ENCODE measurements at regions not wholly inside any gene's neighbourhood (a gene's known extent, or its start where the extent isn't known, plus 50 kb on each side); places are given as distances from the start of the nearest gene placed in this dataset.

DNA sequence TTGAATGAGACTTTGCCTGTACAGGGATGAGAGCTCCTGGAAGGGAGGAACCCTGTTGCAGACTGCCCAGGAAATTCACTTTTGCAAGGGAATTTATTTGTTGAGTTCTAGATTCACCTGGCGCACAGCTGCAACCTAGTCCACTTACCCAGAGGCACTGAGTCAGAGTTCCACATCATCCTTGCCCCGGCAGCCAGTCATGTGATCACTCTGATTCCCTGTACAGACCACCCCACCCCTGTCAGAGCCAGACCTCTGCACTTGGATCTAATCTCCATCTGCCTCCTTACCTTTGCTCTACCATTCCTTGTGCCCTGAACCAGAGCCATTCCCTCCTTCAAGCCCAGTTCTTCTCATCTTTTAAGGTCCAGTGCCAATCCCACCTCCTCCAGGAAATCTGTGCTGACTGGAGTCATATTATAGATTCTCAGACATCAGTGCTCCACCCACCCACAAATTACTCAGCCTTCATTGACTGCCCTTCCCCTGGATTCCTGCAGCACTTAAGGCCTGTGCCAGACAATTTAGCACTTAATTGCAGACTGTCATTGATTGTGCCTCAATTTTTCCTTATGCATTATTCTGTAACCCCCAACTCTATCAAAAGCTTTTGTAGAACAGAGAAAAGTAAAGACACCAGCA, 84.1 kb upstream of the MAGEA4 start:
- Histone ChIP-seq H3K4me1 (ENCODE audit: control insufficient read depth, insufficient read depth, low read length, unreplicated experiment) (peaks cover 21% of the 10 kb centered on the region), H2AFZ (ENCODE audit: low read length, unreplicated experiment) (no peak overlapping the region), H3K4me3 (ENCODE audit: low read depth, low read length) (no peak overlapping the region), H3K79me2 (ENCODE audit: control insufficient read depth, insufficient read depth, low read length, unreplicated experiment) (no peaks in the 10 kb centered on the region), H3K27me3 (ENCODE audit: insufficient read depth, low read length) (no peaks in the 10 kb centered on the region), H3K36me3 (ENCODE audit: insufficient read depth, low read length) (no peaks in the 10 kb centered on the region), H3K27ac (ENCODE audit: low read depth, low read length) (no peak overlapping the region)

DNA sequence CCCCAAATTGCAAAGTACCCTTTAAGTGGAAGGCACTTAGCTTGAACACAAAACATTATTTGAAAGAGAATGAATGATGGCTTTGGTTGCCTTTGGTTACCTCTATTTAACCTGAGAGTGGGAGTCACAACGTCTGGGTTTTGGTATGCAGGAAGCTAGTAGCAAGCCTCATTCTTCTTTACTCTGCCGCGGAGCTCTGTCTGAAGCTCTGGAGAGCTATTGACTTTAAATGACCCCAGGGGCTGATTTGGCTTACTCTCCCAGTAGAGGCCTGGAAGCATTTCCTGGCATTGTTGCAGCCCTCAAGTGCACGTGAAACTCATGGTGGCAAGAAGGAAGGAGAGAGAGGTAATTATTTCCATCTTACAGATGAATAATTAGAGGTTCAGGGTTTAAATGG, 81.8 kb upstream of the MAGEA4 start:
- peaks cover 16% of the 10 kb centered on the region for H3K4me1 ChIP-seq (ENCODE audit: control insufficient read depth, insufficient read depth, low read length, unreplicated experiment)
- H3K4me3 ChIP-seq (ENCODE audit: low read depth, low read length) = no peak overlapping the region
- H3K27ac ChIP-seq (ENCODE audit: low read depth, low read length) = no peak overlapping the region
- no peaks in the 10 kb centered on the region for H3K36me3 ChIP-seq (ENCODE audit: insufficient read depth, low read length)
- no peak overlapping the region for H2AFZ ChIP-seq (ENCODE audit: low read length, unreplicated experiment)
- no peaks in the 10 kb centered on the region for H3K27me3 ChIP-seq (ENCODE audit: insufficient read depth, low read length)
- H3K79me2 ChIP-seq (ENCODE audit: control insufficient read depth, insufficient read depth, low read length, unreplicated experiment) = no peaks in the 10 kb centered on the region

DNA sequence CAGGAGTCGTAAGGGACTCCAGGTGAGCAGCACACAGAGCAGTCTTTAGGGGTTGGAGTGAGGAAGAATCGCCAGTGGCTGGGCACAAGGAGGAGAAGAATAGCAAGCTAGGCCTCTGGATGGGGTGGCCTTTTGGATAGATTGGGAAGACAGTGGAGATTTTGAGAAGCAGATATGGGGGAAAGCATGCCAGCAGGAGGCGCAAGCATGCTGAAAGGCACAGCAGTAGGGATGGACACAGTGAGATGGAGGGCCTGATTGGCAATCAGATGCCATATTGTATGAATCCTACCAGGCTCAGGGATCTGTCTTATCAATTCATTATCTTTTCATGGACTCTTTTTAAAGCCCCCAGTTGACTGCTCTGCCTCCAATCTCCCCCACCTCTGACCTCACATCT, 60.4 kb upstream of the MAGEA4 start:
- Histone ChIP-seq H3K79me2 (ENCODE audit: control insufficient read depth, insufficient read depth, low read length, unreplicated experiment) (no peaks in the 10 kb centered on the region), H3K4me3 (ENCODE audit: low read depth, low read length) (no peak overlapping the region), H3K36me3 (ENCODE audit: insufficient read depth, low read length) (no peaks in the 10 kb centered on the region), H2AFZ (ENCODE audit: low read length, unreplicated experiment) (no peak overlapping the region), H3K27me3 (ENCODE audit: insufficient read depth, low read length) (no peaks in the 10 kb centered on the region), H3K27ac (ENCODE audit: low read depth, low read length) (no peak overlapping the region), H3K4me1 (ENCODE audit: control insufficient read depth, insufficient read depth, low read length, unreplicated experiment) (no peaks in the 10 kb centered on the region)

DNA sequence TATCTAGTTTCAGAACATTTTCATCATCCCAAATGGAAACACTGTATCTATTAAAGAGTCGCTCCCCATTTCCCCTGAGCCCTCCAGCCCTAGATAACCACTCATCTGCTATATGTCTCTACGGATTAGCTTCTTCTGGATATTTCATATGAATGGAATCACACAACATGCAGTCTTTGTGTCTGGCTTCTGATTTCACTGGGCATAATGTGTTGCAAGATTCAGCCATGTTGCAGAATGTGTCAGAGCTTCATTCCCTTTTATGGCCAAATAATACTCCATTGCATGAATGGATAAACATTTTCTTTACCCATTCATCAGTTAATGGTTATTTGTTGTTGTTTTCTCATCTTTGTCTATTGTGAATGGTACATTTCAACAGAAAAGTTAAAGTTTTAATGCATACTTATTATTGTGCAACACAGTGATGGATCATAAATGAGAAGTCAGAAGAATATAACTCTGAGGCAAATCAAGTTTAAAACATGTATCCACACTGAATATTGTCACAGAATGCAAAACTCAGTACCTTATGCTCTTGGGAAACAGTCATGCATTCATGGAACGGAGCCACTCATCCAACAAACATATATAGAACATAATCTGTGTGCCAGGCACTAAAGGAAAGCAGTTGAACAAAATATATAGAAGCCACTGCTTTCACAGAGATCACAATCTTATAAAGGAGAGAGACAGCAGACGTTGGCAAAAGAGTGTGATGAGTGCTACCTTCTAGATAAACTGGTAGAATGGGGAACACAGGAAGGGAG, 57.8 kb upstream of the MAGEA4 start:
- no peaks in the 10 kb centered on the region for H3K36me3 ChIP-seq (ENCODE audit: insufficient read depth, low read length)
- no peak overlapping the region for H3K4me3 ChIP-seq (ENCODE audit: low read depth, low read length)
- no peaks in the 10 kb centered on the region for H3K79me2 ChIP-seq (ENCODE audit: control insufficient read depth, insufficient read depth, low read length, unreplicated experiment)
- no peak overlapping the region for H3K27ac ChIP-seq (ENCODE audit: low read depth, low read length)
- H3K4me1 ChIP-seq (ENCODE audit: control insufficient read depth, insufficient read depth, low read length, unreplicated experiment) = no peaks in the 10 kb centered on the region
- no peaks in the 10 kb centered on the region for H3K27me3 ChIP-seq (ENCODE audit: insufficient read depth, low read length)
- H2AFZ ChIP-seq (ENCODE audit: low read length, unreplicated experiment) = no peak overlapping the region

DNA sequence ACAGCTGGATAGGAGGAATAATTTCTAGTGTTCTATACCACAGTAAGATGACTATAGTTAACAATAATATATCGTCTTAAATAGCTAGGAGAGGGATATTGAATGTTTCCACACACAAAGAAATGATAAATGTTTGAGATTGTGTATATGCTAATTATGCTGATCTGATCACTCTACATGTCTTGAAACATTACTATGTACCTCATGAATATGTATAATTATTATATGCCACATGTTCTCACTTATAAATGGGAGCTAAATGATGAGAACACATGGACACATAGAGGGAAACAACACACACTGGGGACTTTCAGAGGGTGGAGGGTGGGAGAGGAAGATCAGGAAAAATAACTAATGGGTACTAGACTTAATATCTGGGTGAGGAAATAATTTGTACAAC, 53.2 kb upstream of the MAGEA4 start:
- Histone ChIP-seq H3K27me3 (ENCODE audit: insufficient read depth, low read length) (no peaks in the 10 kb centered on the region), H3K4me1 (ENCODE audit: control insufficient read depth, insufficient read depth, low read length, unreplicated experiment) (no peaks in the 10 kb centered on the region), H3K27ac (ENCODE audit: low read depth, low read length) (no peak overlapping the region), H2AFZ (ENCODE audit: low read length, unreplicated experiment) (no peak overlapping the region), H3K79me2 (ENCODE audit: control insufficient read depth, insufficient read depth, low read length, unreplicated experiment) (no peaks in the 10 kb centered on the region), H3K4me3 (ENCODE audit: low read depth, low read length) (no peak overlapping the region), H3K36me3 (ENCODE audit: insufficient read depth, low read length) (no peaks in the 10 kb centered on the region)

DNA sequence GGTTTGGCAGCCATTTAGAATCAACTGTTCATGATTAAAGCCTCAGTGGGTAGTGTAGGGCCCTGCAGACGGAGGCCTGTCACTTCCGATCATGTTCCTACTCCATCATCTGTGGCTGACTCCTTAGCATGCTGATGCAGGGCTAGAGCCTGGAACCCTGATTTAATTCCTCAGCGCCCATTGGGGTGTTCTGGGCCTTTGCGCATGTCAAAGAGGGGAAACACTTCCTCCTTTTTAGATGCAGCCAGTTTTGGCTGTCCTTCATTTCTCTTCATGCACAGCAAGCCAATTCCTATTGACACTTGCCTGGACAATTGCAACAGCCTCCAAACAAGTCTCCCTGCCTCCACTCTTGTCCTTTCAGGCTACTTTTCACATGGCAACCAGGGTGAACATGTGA, 51.9 kb upstream of the MAGEA4 start:
- Histone ChIP-seq H2AFZ (ENCODE audit: low read length, unreplicated experiment) (no peak overlapping the region), H3K4me1 (ENCODE audit: control insufficient read depth, insufficient read depth, low read length, unreplicated experiment) (no peaks in the 10 kb centered on the region), H3K36me3 (ENCODE audit: insufficient read depth, low read length) (no peaks in the 10 kb centered on the region), H3K27me3 (ENCODE audit: insufficient read depth, low read length) (no peaks in the 10 kb centered on the region), H3K27ac (ENCODE audit: low read depth, low read length) (no peak overlapping the region), H3K79me2 (ENCODE audit: control insufficient read depth, insufficient read depth, low read length, unreplicated experiment) (no peaks in the 10 kb centered on the region), H3K4me3 (ENCODE audit: low read depth, low read length) (no peak overlapping the region)
